GM21529 (cell line): ENCODE measurements at regions not wholly inside any gene's neighbourhood (a gene's known extent, or its start where the extent isn't known, plus 50 kb on each side); places are given as distances from the start of the nearest gene placed in this dataset.
A peak's percentile ranks its signal among the peaks of the same experiment; 100 is the strongest.

Experiments
- ATAC-seq: cut with Tn5 transposase; IDR thresholded peaks from one replicate; pipeline ENCODE4 v1.9.1; 2021; ENCODE audit not compliant: unreplicated experiment

GRCh38 chr10:30793093-30793492, 163.5 kb upstream of the LYZL2 start:
- ATAC-seq = no peak

- ATAC-seq = no peak
These were observed 162.5 kb upstream of the LYZL2 start for GRCh38 chr10:30792025-30792424.

- no peak for ATAC-seq
These were observed 161.7 kb upstream of the LYZL2 start for GRCh38 chr10:30791197-30791611.

- no peak for ATAC-seq
These were observed 160.3 kb upstream of the LYZL2 start for GRCh38 chr10:30789806-30790205.

- no peak for ATAC-seq
These were observed 158.8 kb upstream of the LYZL2 start for GRCh38 chr10:30788307-30788706.

- no peak for ATAC-seq
These were observed 157.4 kb upstream of the LYZL2 start for GRCh38 chr10:30786906-30787305.

GRCh38 chr10:30786131-30786530, 156.6 kb upstream of the LYZL2 start:
- no peak for ATAC-seq

- no peak for ATAC-seq
These were observed 155.5 kb upstream of the LYZL2 start for GRCh38 chr10:30784897-30785605.

GRCh38 chr10:30784524-30784896, 155.0 kb upstream of the LYZL2 start:
- no peak for ATAC-seq

GRCh38 chr10:30783939-30784501, 154.5 kb upstream of the LYZL2 start:
- ATAC-seq = peak; percentile 43

GRCh38 chr10:30782537-30783461, 153.2 kb upstream of the LYZL2 start:
- peak; percentile 64 for ATAC-seq

- ATAC-seq = no peak
These were observed 152.6 kb upstream of the LYZL2 start for GRCh38 chr10:30782157-30782536.

GRCh38 chr10:30781670-30782121, 152.1 kb upstream of the LYZL2 start:
- no peak for ATAC-seq

GRCh38 chr10:30778769-30779168, 149.2 kb upstream of the LYZL2 start:
- ATAC-seq = no peak

- ATAC-seq = no peak
These were observed 146.4 kb upstream of the LYZL2 start for GRCh38 chr10:30775779-30776591.

- ATAC-seq = no peak
These were observed 144.7 kb upstream of the LYZL2 start for GRCh38 chr10:30774261-30774660.

GRCh38 chr10:30773501-30773900, 143.9 kb upstream of the LYZL2 start:
- ATAC-seq = no peak

GRCh38 chr10:30770816-30771215, 141.3 kb upstream of the LYZL2 start:
- no peak for ATAC-seq

GRCh38 chr10:30770229-30770628, 140.7 kb upstream of the LYZL2 start:
- ATAC-seq = no peak

GRCh38 chr10:30769361-30769760, 139.8 kb upstream of the LYZL2 start:
- ATAC-seq = no peak

GRCh38 chr10:30765616-30766015, 136.1 kb upstream of the LYZL2 start:
- ATAC-seq = no peak
